Activated CD4-positive, alpha-beta T cell treated with anti-CD3 and anti-CD28 coated beads for 48 hours (primary cell): ENCODE measurements at regions not wholly inside any gene's neighbourhood (a gene's known extent, or its start where the extent isn't known, plus 50 kb on each side); places are given as distances from the start of the nearest gene placed in this dataset.
"Not testable (repeated sequence)": the region's sequence is repeated elsewhere in the genome, so short reads cannot be mapped to it uniquely, and the experiment has no call there.

Experiments used
- DNase-seq: peaks from one replicate; pipeline ENCODE4 v3.0.0-alpha.2; 2020

GRCh38 chr14:38557391-38557790 lies 301.5 kb upstream of the CLEC14A start:
- not testable (repeated sequence) for DNase-seq

GRCh38 chr14:38556252-38556651 lies 300.4 kb upstream of the CLEC14A start:
- DNase-seq: no peak

- DNase-seq: no peak
These were observed 298.1 kb upstream of the CLEC14A start for GRCh38 chr14:38554026-38554425.

GRCh38 chr14:38553586-38553985 lies 297.7 kb upstream of the CLEC14A start:
- DNase-seq: no peak

- DNase-seq: no peak
These were observed 293.7 kb upstream of the CLEC14A start for GRCh38 chr14:38549564-38549963.

- no peak for DNase-seq
These were observed 292.1 kb upstream of the CLEC14A start for GRCh38 chr14:38547961-38548490.

GRCh38 chr14:38546932-38547551 lies 291.1 kb upstream of the CLEC14A start:
- DNase-seq: no peak

- no peak for DNase-seq
These were observed 288.9 kb upstream of the CLEC14A start for GRCh38 chr14:38544776-38545175.

- DNase-seq: not testable (repeated sequence)
These were observed 288.0 kb upstream of the CLEC14A start for GRCh38 chr14:38543851-38544250.

- DNase-seq: not testable (repeated sequence)
These were observed 282.2 kb upstream of the CLEC14A start for GRCh38 chr14:38538053-38538452.

- no peak for DNase-seq
These were observed 280.6 kb upstream of the CLEC14A start for GRCh38 chr14:38536376-38537038.

- no peak for DNase-seq
These were observed 272.7 kb upstream of the CLEC14A start for GRCh38 chr14:38528582-38528981.

- DNase-seq: no peak
These were observed 271.6 kb upstream of the CLEC14A start for GRCh38 chr14:38527502-38527878.

- no peak for DNase-seq
These were observed 271.1 kb upstream of the CLEC14A start for GRCh38 chr14:38526826-38527501.

- no peak for DNase-seq
These were observed 269.0 kb upstream of the CLEC14A start for GRCh38 chr14:38524636-38525509.

- no peak for DNase-seq
These were observed 266.8 kb upstream of the CLEC14A start for GRCh38 chr14:38522724-38523123.

GRCh38 chr14:38521591-38521990 lies 265.7 kb upstream of the CLEC14A start:
- DNase-seq: no peak

- no peak for DNase-seq
These were observed 261.5 kb upstream of the CLEC14A start for GRCh38 chr14:38517426-38517825.

- DNase-seq: no peak
These were observed 256.3 kb upstream of the CLEC14A start for GRCh38 chr14:38512236-38512635.

GRCh38 chr14:38507299-38507698 lies 251.4 kb upstream of the CLEC14A start:
- DNase-seq: no peak

- DNase-seq: no peak
These were observed 250.0 kb upstream of the CLEC14A start for GRCh38 chr14:38505973-38506249.

GRCh38 chr14:38505221-38505972 lies 249.5 kb upstream of the CLEC14A start:
- DNase-seq: no peak

GRCh38 chr14:38504175-38504574 lies 248.3 kb upstream of the CLEC14A start:
- DNase-seq: no peak
